HG03064 (cell line): ENCODE measurements at regions not wholly inside any gene's neighbourhood (a gene's known extent, or its start where the extent isn't known, plus 50 kb on each side); places are given as distances from the start of the nearest gene placed in this dataset.
"Not testable (repeated sequence)": the region's sequence is repeated elsewhere in the genome, so short reads cannot be mapped to it uniquely, and the experiment has no call there.

Source experiments
- ATAC-seq: cut with Tn5 transposase; IDR thresholded peaks from one replicate; pipeline ENCODE4 v1.9.1; 2021; ENCODE audit warnings: low read depth; ENCODE audit not compliant: unreplicated experiment

DNA sequence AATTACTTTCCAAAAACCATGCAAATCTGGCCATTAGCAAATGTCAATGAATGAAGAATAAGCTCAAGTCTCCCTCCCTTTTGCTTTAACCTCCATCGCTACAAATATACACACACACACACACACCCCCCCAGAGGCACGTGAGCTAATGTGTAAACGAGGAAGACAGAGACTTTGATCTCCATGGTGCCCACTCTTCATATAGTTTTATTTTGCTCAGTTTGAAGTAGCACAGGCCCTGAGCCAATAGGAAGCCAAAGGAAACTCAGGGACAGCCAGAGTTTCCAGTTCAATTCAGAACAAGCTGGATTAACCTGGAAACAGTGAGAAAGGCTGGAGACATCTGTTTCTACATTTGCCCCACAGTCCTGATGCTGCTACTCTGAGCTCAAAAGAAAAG is 248.4 kb upstream of the MEIS1 start:
- no peak for ATAC-seq

- no peak for ATAC-seq
Measured at GRCh38 chr2:66185497-66186054, 249.3 kb upstream of the MEIS1 start.

DNA sequence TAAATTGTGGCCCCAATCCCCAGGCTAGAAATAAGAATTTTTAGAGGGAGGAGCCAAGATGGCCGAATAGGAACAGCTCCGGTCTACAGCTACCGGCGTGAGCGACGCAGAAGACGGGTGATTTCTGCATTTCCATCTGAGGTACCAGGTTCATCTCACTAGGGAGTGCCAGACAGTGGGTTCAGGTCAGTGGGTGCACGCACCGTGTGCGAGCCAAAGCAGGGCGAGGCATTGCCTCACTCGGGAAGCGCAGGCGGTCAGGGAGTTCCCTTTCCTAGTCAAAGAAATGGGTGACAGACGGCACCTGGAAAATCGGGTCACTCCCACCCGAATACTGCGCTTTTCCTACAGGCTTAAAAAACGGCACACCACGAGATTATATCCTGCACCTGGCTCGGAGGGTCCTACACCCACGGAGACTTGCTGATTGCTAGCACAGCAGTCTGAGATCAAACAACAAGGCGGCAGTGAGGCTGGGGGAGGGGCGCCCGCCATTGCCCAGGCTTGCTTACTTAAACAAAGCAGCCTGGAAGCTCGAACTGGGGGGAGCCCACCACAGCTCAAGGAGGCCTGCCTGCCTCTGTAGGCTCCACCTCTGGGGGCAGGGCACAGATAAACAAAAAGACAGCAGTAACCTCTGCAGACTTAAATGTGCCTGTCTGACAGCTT is 257.7 kb upstream of the MEIS1 start:
- ATAC-seq, result not testable (repeated sequence)

- ATAC-seq, result no peak
Measured at GRCh38 chr2:66174491-66174890, 260.4 kb upstream of the MEIS1 start.

- ATAC-seq, result no peak
Measured at GRCh38 chr2:66173645-66174044, 261.3 kb upstream of the MEIS1 start.

DNA sequence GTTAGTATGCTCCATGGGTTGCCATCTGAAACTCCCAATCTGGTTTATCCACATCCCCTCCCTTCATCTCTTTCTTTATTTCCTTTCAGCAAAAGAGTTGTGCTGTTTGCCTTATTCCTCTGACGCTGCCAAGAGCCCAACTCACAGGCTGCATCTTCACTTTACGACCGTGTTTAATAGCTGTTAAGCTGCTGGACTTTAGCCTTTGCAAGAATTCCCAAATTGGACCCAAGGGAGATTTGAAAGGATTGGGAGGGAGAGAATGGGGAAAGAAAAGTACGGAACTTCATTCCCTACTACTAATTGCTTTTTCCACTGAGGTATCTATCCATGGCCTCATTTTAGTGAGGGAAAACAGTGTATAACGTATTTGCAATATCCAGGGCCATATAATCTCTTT is 263.4 kb upstream of the MEIS1 start:
- ATAC-seq, result no peak

DNA sequence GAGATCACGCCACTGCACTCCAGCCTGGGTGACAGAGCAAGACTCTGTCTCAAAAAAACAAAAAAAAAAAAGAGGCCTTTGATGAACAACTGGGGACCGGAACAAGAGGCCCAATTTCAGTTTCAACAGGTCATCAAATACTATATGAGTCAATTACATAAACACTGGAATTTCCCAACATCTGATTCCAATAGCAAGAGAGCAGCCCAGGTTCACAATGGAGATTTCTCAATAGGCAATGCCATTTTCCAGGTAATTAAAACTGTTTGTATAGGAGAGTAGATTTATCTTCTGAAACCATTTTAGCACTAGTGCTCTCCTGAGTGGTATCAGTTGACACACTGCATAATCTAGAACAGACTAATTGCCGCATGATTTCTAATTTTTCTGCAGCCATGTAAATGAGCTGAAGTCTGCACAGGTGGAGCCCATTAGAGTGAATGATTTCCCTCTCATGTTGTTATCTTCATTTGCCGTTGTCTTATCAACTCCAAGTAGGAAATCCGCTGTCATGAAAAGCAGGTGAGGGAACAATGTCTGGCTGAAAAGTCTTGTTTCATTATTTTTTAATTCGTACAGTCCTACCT is 264.1 kb upstream of the MEIS1 start:
- ATAC-seq, result no peak

- ATAC-seq, result no peak
Measured at GRCh38 chr2:66169076-66169475, 265.8 kb upstream of the MEIS1 start.

- no peak for ATAC-seq
Measured at GRCh38 chr2:66164470-66164869, 270.5 kb upstream of the MEIS1 start.

- ATAC-seq, result no peak
Measured at GRCh38 chr2:66156171-66156570, 278.8 kb upstream of the MEIS1 start.

DNA sequence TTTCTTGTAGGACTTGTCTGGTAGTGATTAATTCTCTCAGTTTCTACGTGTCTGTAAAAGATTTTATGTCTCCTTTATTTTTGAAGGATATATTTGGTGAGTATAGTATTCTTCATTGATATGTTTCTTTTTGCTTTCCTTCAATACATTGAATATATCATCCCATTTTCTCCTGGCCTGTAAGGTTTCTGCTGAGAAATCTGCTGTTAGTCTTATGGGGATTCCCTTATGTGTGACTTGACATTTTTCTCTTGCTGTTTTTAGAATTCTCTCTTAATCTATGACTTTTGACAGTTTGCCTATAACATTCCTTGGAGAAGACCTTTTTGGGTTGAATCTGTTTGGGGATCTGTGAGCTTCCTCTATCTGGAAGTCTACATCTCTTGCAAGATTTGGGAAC is 281.0 kb upstream of the MEIS1 start:
- no peak for ATAC-seq

DNA sequence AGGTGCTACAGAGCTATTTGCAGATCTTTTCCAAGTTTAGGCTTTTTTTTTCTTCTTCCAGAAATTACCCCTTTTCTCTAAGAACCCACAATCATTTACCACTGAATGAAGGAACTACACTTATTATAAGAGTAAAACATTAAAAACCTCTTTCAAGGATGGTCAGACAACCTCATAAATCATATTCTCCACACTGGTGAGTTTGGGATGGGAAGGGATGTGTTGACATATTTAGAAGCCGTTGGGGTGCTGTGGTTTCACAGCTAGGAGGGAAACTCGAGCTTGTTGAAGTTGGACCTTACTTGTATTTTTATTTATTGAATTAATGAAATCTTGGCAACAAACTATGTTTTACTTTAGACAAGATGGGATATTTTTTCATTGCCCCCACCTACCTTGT is 289.4 kb upstream of the MEIS1 start:
- no peak for ATAC-seq

DNA sequence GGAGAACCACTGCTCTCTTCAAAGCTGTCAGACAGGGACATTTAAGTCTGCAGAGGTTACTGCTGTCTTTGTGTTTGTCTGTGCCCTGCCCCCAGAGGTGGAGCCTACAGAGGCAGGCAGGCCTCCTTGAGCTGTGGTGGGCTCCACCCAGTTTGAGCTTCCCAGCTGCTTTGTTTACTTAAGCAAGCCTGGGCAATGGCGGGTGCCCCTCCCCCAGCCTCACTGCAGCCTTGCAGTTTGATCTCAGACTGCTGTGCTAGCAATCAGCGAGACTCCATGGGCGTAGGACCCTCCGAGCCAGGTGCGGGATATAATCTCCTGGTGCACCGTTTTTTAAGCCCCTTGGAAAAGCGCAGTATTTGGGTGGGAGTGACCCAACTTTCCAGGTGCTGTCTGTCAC is 290.6 kb upstream of the MEIS1 start:
- not testable (repeated sequence) for ATAC-seq

DNA sequence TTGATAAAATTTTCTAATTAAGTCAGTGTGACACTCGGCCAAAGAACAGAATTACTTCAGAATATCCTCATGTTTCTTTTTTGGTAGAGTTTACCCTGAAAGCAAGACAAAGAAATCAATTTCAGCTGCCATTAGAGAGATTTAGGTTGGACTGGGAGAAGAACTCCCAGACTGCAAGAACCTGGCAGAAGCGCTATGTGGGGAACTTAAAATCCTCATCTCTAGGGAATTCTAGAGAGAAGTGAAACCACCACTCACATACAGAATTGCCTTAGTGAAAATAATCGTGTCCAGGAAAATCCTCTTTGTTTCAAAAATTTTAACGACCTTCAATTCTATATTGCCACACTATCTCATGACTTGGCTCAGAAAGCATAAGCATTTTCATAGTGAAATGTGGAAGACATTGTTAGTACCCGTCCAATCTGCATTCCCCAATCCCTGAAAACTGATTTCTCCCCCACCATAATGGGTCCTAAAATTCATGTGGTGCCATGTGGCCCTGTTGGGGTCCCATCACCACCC is 297.3 kb upstream of the MEIS1 start:
- ATAC-seq, result no peak

DNA sequence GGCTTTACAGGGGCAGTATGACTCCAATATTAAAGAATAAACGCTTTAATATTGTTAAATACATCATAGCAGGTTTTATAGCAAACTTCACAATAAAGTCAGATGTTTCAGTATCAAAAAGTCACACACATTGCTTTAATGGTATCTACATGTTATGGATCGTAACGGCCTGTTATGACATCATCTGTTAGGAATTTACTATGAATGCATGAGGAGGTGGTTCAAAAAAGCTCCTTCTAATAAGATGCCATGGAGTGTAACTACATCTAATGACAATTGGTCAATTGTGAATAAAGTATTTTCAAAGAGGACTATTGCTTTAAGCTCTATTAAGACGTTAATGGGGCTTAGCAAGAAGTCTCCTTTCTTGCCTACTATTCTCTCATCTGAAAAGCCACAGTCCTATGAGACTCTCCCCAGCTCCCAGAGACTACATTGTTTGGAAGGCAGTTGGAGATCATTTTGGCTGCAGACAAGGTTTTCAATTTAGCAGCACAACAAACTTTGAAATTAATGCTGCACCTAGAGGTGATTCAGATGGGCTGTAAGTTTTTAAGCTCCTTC is 300.7 kb upstream of the MEIS1 start:
- no peak for ATAC-seq

- no peak for ATAC-seq
Measured at GRCh38 chr2:66127656-66128055, 307.3 kb upstream of the MEIS1 start.

GRCh38 chr2:66127061-66127460 is 307.9 kb upstream of the MEIS1 start:
- no peak for ATAC-seq

DNA sequence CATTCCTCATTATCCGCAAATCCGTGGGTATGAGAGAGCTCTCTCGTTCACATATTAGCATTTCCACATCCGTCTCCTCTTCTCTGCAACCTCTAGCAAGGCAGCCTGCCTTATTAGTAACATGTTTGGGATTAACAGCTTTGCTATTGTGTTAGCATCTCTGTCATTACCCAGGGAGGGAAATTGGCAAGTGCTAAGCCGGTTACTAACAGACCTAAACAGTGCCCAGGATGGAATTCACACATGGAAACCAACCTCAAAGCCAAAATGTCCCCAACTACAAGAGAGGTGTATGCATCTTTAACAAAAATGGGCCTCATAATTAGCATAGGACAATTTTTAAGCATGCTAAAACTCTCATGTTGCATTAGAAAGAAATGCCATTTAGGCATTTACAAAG is 309.0 kb upstream of the MEIS1 start:
- no peak for ATAC-seq

DNA sequence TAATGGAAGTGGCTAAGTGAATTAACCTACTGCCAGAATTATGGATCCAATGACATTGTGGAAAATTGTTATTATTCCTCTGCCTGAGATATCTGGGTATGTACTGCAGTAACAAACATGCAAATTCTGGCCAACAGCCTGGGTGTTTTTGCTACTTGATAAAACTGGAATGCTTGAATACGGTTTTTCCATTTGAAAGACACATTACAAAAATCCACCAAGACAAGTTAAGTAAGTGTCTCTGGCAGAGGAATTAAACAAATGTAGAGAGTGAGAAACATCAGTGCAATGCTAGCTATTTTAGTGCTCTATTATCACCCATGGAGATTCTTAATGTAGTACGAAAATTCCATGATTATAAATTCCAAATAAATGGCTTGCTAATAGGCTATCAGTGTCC is 312.4 kb upstream of the MEIS1 start:
- ATAC-seq, result no peak

GRCh38 chr2:66121946-66122345 is 313.0 kb upstream of the MEIS1 start:
- ATAC-seq, result no peak

- no peak for ATAC-seq
Measured at GRCh38 chr2:66113988-66114625, 320.8 kb upstream of the MEIS1 start.
